ENCODE measurements at regions not wholly inside any gene's neighbourhood (a gene's known extent, or its start where the extent isn't known, plus 50 kb on each side); places are given as distances from the start of the nearest gene placed in this dataset.

DNA sequence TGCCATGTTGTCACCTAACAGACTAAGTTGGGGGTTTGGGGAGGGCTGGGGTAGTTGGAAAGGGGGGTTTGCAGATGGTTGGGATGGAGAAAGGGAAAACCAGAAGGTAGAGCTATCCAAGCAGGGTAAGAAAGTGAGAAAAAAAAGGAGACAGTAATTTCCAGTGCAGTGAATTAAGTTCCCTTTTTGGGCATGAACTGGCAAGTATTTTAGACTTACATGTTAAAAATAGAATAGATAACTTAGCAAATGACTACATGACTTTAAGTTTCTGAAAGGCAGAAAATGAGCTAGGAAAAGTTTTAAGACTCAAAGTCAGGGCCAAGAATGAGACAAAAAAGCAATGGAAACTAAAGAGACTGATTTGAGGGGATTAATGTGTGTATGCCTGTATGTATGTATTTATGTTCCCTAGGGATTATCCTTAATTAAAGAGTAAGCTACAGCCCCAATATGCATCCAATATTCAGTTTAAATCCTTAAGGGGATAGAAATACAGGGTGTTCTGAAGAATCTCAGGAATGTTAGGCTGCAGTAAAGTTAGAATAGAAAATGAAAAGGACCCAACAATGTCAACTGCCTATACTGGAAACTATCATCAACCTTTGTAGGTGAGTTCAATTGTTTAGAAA, 285.2 kb upstream of the MME start:
- no peak overlapping the region for H4K12ac ChIP-seq (ENCODE audit: low read depth, low read length)
- peak overlapping the region; percentile 53 for H3K27ac ChIP-seq (ENCODE audit: low read depth, low read length)
- H3K36me3 ChIP-seq (ENCODE audit: control insufficient read depth in 1 of 2, insufficient read depth in 2 of 2, low read length in 2 of 2) = no peaks in the 10 kb centered on the region
- peak overlapping the region; percentile 33 for H2BK5ac ChIP-seq (ENCODE audit: low read depth, low read length, poor library complexity)
- H3K4me1 ChIP-seq (ENCODE audit: control insufficient read depth in 1 of 2, insufficient read depth in 2 of 2, low read length in 2 of 2) = peaks cover 2 to 6% of the 10 kb centered on the region in 2 experiments
- H3K79me2 ChIP-seq (ENCODE audit: control insufficient read depth, insufficient read depth, low read length, poor library complexity) = no peaks in the 10 kb centered on the region
- H3K4ac ChIP-seq (ENCODE audit: low read depth, low read length) = no peak overlapping the region
- H3K27me3 ChIP-seq (ENCODE audit: insufficient read depth, low read length) = no peaks in the 10 kb centered on the region
- H2BK120ac ChIP-seq (ENCODE audit: insufficient read depth, low read length, poor library complexity) = peak overlapping the region; percentile 63
- no peak overlapping the region for H3K9ac ChIP-seq (ENCODE audit: low read length)
- H2BK12ac ChIP-seq (ENCODE audit: low read length) = no peak overlapping the region
- H3K4me2 ChIP-seq (ENCODE audit: low read length) = no peak overlapping the region
- H3K4me3 ChIP-seq (ENCODE audit: low read depth, low read length) = no peak overlapping the region
- H3K79me1 ChIP-seq (ENCODE audit: low read length) = peaks cover 4% of the 10 kb centered on the region
- no peak overlapping the region for H3K18ac ChIP-seq (ENCODE audit: low read length)
- no peak overlapping the region for H3K23ac ChIP-seq (ENCODE audit: low read length)
- H2AFZ ChIP-seq (ENCODE audit: insufficient read depth, low read length, poor library complexity) = no peak overlapping the region
- no peak overlapping the region for H2AK5ac ChIP-seq (ENCODE audit: low read length)
- H4K91ac ChIP-seq (ENCODE audit: low read depth, low read length) = no peak overlapping the region
- no peak overlapping the region for H3K14ac ChIP-seq (ENCODE audit: low read length)
- no peaks in the 10 kb centered on the region for H3K9me3 ChIP-seq (ENCODE audit: insufficient read depth, low read depth, low read length)
- no peak overlapping the region for H4K8ac ChIP-seq (ENCODE audit: low read depth, low read length)
- DNase-seq = no peak

DNA sequence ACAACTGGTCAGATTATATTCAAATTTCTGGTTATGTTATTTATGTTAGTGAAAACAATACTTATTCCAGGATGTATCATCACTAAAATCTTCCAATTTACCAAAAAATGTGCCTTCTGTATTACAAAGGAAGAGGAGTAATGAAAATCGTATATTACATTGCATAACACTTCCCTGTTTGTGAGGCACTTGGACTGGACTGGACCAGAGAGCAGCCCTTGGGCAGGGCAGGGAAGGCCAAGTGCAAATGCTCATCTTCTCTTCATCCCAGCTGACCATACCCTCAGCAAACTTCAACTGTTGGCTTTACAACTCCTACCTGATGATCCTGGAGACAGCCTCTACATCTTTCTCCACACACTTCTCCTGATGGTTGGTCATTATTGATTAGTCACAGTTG, 285.7 kb upstream of the MME start:
- H3K79me1 ChIP-seq (ENCODE audit: low read length) = peaks cover 4% of the 10 kb centered on the region
- no peak overlapping the region for H3K27ac ChIP-seq (ENCODE audit: low read depth, low read length)
- H4K8ac ChIP-seq (ENCODE audit: low read depth, low read length) = no peak overlapping the region
- H3K36me3 ChIP-seq (ENCODE audit: control insufficient read depth in 1 of 2, insufficient read depth in 2 of 2, low read length in 2 of 2) = no peaks in the 10 kb centered on the region
- H3K9me3 ChIP-seq (ENCODE audit: insufficient read depth, low read depth, low read length) = no peaks in the 10 kb centered on the region
- no peak overlapping the region for H3K23ac ChIP-seq (ENCODE audit: low read length)
- H2AFZ ChIP-seq (ENCODE audit: insufficient read depth, low read length, poor library complexity) = no peak overlapping the region
- H3K4me3 ChIP-seq (ENCODE audit: low read depth, low read length) = no peak overlapping the region
- peaks cover 2 to 6% of the 10 kb centered on the region in 2 experiments for H3K4me1 ChIP-seq (ENCODE audit: control insufficient read depth in 1 of 2, insufficient read depth in 2 of 2, low read length in 2 of 2)
- no peak overlapping the region for H4K12ac ChIP-seq (ENCODE audit: low read depth, low read length)
- H3K4ac ChIP-seq (ENCODE audit: low read depth, low read length) = no peak overlapping the region
- H3K79me2 ChIP-seq (ENCODE audit: control insufficient read depth, insufficient read depth, low read length, poor library complexity) = no peaks in the 10 kb centered on the region
- H3K18ac ChIP-seq (ENCODE audit: low read length) = peak overlapping the region; percentile 80
- peak overlapping the region; percentile 89 for H2BK12ac ChIP-seq (ENCODE audit: low read length)
- peak overlapping the region; percentile 53 for H2AK5ac ChIP-seq (ENCODE audit: low read length)
- no peak overlapping the region for H3K9ac ChIP-seq (ENCODE audit: low read length)
- DNase-seq = no peak
- peak overlapping the region; percentile 63 for H2BK120ac ChIP-seq (ENCODE audit: insufficient read depth, low read length, poor library complexity)
- no peaks in the 10 kb centered on the region for H3K27me3 ChIP-seq (ENCODE audit: insufficient read depth, low read length)
- peak overlapping the region; percentile 48 for H3K14ac ChIP-seq (ENCODE audit: low read length)
- peak overlapping the region; percentile 33 for H2BK5ac ChIP-seq (ENCODE audit: low read depth, low read length, poor library complexity)
- no peak overlapping the region for H3K4me2 ChIP-seq (ENCODE audit: low read length)
- no peak overlapping the region for H4K91ac ChIP-seq (ENCODE audit: low read depth, low read length)
- no CpG with 5 or more reads among the region's 1 CpG for WGBS (ENCODE audit: extremely low coverage, insufficient coverage, insufficient read length)

DNA sequence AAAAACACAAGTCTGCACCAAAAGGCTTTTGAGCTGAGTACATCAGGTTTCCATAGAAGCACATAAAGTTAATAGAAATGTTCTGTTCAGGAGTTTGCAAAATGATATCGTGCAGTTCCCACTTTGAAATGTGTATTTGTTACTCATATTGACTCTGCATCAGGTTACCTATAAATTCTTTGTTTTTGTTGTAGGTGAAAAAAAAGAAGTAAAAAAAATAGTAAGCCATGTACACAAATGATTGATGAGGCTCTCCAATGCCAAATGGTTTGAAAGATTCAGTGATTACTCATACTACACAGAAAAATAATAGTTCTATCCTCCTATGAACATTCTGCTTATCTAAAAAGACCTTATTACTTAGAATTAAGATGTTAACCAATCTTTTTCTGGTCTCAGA, 287.3 kb upstream of the MME start:
- Histone ChIP-seq H3K14ac (ENCODE audit: low read length) (no peak overlapping the region), H3K4ac (ENCODE audit: low read depth, low read length) (no peak overlapping the region), H3K9ac (ENCODE audit: low read length) (no peak overlapping the region), H2BK5ac (ENCODE audit: low read depth, low read length, poor library complexity) (no peak overlapping the region), H3K79me1 (ENCODE audit: low read length) (peaks cover 4% of the 10 kb centered on the region), H3K18ac (ENCODE audit: low read length) (no peak overlapping the region), H3K27ac (ENCODE audit: low read depth, low read length) (no peak overlapping the region), H3K79me2 (ENCODE audit: control insufficient read depth, insufficient read depth, low read length, poor library complexity) (no peaks in the 10 kb centered on the region), H4K8ac (ENCODE audit: low read depth, low read length) (no peak overlapping the region), H2BK12ac (ENCODE audit: low read length) (no peak overlapping the region), H3K36me3 (ENCODE audit: control insufficient read depth in 1 of 2, insufficient read depth in 2 of 2, low read length in 2 of 2) (no peaks in the 10 kb centered on the region), H3K4me1 (ENCODE audit: control insufficient read depth in 1 of 2, insufficient read depth in 2 of 2, low read length in 2 of 2) (peaks cover 2 to 6% of the 10 kb centered on the region in 2 experiments), H4K12ac (ENCODE audit: low read depth, low read length) (no peak overlapping the region), H2AK5ac (ENCODE audit: low read length) (no peak overlapping the region), H3K9me3 (ENCODE audit: insufficient read depth, low read depth, low read length) (no peaks in the 10 kb centered on the region), H3K23ac (ENCODE audit: low read length) (no peak overlapping the region), H2BK120ac (ENCODE audit: insufficient read depth, low read length, poor library complexity) (no peak overlapping the region), H4K91ac (ENCODE audit: low read depth, low read length) (no peak overlapping the region), H2AFZ (ENCODE audit: insufficient read depth, low read length, poor library complexity) (no peak overlapping the region), H3K4me3 (ENCODE audit: low read depth, low read length) (no peak overlapping the region), H3K4me2 (ENCODE audit: low read length) (no peak overlapping the region), H3K27me3 (ENCODE audit: insufficient read depth, low read length) (no peaks in the 10 kb centered on the region)
- DNase-seq = no peak
- WGBS (ENCODE audit: extremely low coverage, insufficient coverage, insufficient read length) = no CpG with 5 or more reads among the region's 1 CpG

DNA sequence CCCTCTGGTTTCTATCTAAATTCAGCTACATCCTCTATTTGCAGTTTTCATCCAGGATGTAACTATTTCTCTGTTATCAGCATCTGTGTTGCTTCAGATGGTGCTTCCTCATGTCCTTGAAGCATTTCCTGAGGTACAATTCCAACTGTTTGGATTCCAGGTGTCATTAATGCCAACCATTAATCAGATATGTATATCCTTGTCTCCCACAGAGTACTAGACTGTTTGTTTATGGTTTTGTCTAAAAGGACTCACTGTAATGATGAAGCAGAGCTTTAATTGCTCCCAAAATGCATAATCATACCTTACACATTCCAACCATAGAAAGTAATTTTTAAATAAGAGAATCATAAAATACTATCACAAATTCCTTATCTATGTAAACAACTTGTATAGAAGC, 288.5 kb upstream of the MME start:
- no peak overlapping the region for H4K91ac ChIP-seq (ENCODE audit: low read depth, low read length)
- no peak overlapping the region for H3K9ac ChIP-seq (ENCODE audit: low read length)
- no peaks in the 10 kb centered on the region for H3K36me3 ChIP-seq (ENCODE audit: control insufficient read depth in 1 of 2, insufficient read depth in 2 of 2, low read length in 2 of 2)
- no peak overlapping the region for H2BK12ac ChIP-seq (ENCODE audit: low read length)
- H3K4me3 ChIP-seq (ENCODE audit: low read depth, low read length) = no peak overlapping the region
- H3K9me3 ChIP-seq (ENCODE audit: insufficient read depth, low read depth, low read length) = no peaks in the 10 kb centered on the region
- H2AFZ ChIP-seq (ENCODE audit: insufficient read depth, low read length, poor library complexity) = no peak overlapping the region
- no peak overlapping the region for H2BK5ac ChIP-seq (ENCODE audit: low read depth, low read length, poor library complexity)
- H2BK120ac ChIP-seq (ENCODE audit: insufficient read depth, low read length, poor library complexity) = no peak overlapping the region
- no peaks in the 10 kb centered on the region for H3K27me3 ChIP-seq (ENCODE audit: insufficient read depth, low read length)
- H4K12ac ChIP-seq (ENCODE audit: low read depth, low read length) = no peak overlapping the region
- H3K18ac ChIP-seq (ENCODE audit: low read length) = no peak overlapping the region
- peaks cover 2% of the 10 kb centered on the region in 2 experiments for H3K4me1 ChIP-seq (ENCODE audit: control insufficient read depth in 1 of 2, insufficient read depth in 2 of 2, low read length in 2 of 2)
- no peak for DNase-seq
- H3K4ac ChIP-seq (ENCODE audit: low read depth, low read length) = no peak overlapping the region
- no peak overlapping the region for H3K4me2 ChIP-seq (ENCODE audit: low read length)
- no peak overlapping the region for H3K14ac ChIP-seq (ENCODE audit: low read length)
- H4K8ac ChIP-seq (ENCODE audit: low read depth, low read length) = no peak overlapping the region
- H3K23ac ChIP-seq (ENCODE audit: low read length) = no peak overlapping the region
- H3K27ac ChIP-seq (ENCODE audit: low read depth, low read length) = peak overlapping the region; percentile 11
- H2AK5ac ChIP-seq (ENCODE audit: low read length) = no peak overlapping the region
- no peaks in the 10 kb centered on the region for H3K79me2 ChIP-seq (ENCODE audit: control insufficient read depth, insufficient read depth, low read length, poor library complexity)
- H3K79me1 ChIP-seq (ENCODE audit: low read length) = peaks cover 3% of the 10 kb centered on the region
